EL (cell line): ENCODE measurements at regions not wholly inside any gene's neighbourhood (a gene's known extent, or its start where the extent isn't known, plus 50 kb on each side); places are given as distances from the start of the nearest gene placed in this dataset.

Source experiments
- DNase-seq: peaks from one replicate; pipeline ENCODE4 v3.0.0-alpha.2; 2016

- DNase-seq, result no peak
These were observed 265.2 kb downstream of the GADD45G start for GRCh38 chr9:89869793-89870580.

DNA sequence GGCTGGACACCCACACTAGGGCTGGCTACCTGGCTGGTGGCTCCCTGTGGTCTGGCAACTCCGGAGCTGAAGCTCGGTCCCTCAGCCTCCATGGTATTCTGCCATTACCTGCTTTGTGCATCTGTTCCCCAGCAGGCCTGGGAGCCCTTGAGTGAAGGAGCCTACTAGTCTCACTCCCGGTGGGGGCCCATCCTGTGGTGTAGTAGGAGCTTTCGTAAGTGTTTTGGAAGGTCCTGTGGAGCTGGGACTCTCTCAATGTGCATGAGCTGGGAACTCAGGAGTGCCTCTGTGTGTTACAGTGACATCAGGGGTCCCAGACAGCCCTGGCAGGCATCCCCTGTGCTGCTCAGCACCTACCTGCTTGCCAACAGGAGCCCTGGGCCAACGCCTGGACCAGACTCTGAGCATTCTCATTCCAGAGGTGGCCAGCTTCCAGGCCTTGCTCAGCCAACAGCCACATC is 267.1 kb downstream of the GADD45G start:
- DNase-seq, result no peak

GRCh38 chr9:89872426-89872912 is 267.7 kb downstream of the GADD45G start:
- no peak for DNase-seq

- DNase-seq, result no peak
These were observed 268.3 kb downstream of the GADD45G start for GRCh38 chr9:89872913-89873707.

DNA sequence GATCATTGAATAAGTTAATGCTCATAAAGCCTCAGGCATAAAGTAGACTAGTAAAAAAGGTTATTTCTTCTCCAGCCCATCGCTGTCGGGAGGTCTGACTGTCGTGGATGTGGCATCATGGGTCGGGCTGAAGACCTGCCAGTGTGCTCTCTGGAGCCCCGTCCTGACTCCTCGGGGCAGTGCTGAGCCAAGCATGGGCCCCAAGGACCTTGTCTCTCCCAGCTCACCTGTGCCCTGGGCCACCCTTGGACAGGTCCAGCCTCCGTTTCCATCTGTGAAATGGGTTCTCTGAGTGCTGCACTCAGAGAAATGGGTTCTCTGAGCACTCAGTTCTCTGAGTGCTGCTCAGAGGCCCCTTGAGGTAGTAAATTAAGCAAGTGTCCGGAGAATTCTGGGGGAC is 269.0 kb downstream of the GADD45G start:
- no peak for DNase-seq

- DNase-seq, result no peak
These were observed 269.8 kb downstream of the GADD45G start for GRCh38 chr9:89874351-89875321.

DNA sequence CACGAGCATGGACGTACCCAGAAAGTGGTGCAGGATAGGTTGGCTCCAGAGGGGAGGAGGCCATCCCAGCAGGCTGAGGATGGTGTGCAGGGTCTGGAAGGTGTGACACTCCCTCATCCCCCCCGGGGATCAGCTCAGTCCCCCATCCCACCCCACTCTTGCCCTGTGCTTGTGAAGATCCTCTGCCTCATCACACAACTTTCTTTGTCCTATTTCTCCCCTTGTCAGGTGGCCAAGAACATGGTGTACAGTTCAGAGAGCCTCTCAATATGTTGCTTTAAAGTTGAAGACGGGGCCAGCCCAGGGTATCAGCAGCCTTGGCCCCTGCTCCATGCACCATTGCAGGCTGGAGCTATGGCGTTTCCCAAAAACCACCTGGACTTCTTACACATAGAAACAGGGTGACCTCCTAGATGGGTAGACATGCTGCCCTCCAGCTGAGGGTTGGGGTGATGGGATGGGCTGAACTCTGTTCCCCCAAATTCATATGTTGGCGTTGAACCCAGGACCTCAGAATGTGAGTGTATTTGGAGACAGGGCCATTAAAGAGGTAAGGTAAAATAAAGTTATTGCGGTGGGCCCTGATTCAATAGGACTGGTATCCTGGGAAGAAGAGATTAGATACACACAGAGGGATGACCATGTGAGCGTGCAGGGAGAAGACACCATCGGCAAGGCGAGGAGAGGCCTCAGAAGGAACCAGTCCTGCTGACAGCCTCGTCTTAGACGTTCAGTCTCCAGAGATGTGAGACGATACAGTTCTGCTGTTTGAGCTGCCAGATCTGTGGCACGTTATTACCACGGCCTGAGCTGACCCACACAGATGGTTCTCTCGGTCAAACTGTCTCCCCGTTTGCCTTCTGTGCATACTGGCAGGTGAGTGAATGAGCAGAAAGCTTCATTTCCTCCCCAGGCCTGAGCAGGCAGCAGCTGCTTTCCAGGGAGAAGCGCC is 272.5 kb downstream of the GADD45G start:
- DNase-seq, result no peak

GRCh38 chr9:89878003-89878411 is 273.2 kb downstream of the GADD45G start:
- DNase-seq, result no peak

GRCh38 chr9:89878687-89879086 is 273.9 kb downstream of the GADD45G start:
- no peak for DNase-seq

- no peak for DNase-seq
These were observed 274.5 kb downstream of the GADD45G start for GRCh38 chr9:89879276-89879675.

- DNase-seq, result no peak
These were observed 274.9 kb downstream of the GADD45G start for GRCh38 chr9:89879701-89880100.

GRCh38 chr9:89880161-89880560 is 275.3 kb downstream of the GADD45G start:
- DNase-seq, result no peak

- DNase-seq, result no peak
These were observed 275.9 kb downstream of the GADD45G start for GRCh38 chr9:89880721-89881120.

GRCh38 chr9:89881431-89881830 is 276.6 kb downstream of the GADD45G start:
- no peak for DNase-seq

DNA sequence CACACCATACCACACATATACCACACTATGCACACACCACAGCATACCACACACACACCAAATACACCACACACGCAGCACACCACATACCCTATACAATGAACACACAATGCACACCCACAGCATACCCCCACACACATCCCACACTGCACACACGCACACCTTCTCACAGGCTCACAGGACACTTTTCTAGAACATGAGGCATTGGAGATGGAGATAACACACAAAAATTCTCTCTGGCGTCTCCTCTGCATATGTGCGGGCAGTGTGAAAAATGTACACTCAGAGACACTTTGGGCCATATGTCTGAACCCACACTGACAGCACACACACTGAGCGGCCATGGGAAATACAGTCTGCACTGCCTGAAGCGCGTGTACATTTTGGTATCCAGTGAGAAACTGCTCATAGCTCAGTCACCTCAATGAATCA is 278.1 kb downstream of the GADD45G start:
- no peak for DNase-seq

DNA sequence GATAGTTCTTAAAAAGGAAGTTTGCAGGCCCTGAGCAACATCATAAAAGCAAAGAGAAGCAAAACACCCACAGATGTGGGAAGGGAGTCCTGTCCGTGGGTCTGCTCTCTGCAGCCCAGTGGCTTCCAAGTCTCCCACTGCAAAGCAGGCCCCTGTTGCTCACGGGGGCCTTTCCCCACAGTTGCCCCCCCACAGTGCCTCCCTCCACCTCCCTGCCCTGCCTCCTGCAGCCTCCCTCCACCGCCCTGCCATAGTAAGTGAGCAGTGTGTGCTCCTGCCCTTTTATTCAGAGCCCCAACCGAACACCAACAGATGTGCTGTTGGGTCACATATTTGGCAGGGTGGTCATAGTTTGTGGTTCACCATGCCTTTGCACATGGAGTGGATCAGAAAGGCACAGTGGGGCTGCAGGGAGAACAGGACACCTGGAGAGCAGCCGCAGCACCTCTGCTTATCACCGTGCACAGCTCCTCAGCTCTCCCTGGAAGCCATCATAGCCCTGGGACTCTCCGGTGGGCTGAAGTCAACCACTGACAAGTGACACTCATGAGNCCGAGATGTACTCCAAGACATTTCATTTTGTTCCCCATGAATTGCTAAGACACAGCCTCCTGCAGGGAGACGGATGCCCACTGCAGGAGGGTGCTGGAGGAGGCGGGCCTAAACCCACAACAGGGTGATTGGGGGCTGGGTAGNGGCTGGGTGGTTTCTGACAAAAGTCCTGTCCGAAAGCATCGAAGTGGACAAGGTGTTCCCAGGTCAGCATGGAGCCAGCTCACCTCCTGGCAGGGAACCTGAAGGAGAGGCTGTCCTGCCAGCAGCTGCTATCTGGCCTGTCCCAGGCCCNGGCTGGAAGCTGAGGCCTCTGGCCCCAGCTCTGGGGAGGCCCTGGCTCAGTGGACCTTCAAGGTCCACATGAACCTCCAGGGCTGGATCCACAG is 278.9 kb downstream of the GADD45G start:
- DNase-seq, result no peak

- no peak for DNase-seq
These were observed 279.7 kb downstream of the GADD45G start for GRCh38 chr9:89884356-89885083.

- no peak for DNase-seq
These were observed 280.3 kb downstream of the GADD45G start for GRCh38 chr9:89885156-89885555.

GRCh38 chr9:89886281-89886700 is 281.5 kb downstream of the GADD45G start:
- DNase-seq, result no peak

- no peak for DNase-seq
These were observed 282.5 kb downstream of the GADD45G start for GRCh38 chr9:89887286-89887685.
